ENCODE measurements at regions not wholly inside any gene's neighbourhood (a gene's known extent, or its start where the extent isn't known, plus 50 kb on each side); places are given as distances from the start of the nearest gene placed in this dataset.

GRCh38 chr20:12358655-12359009, 440.9 kb downstream of the BTBD3 start:
- no peak for DNase-seq (ENCODE audit: low read depth)

- DNase-seq (ENCODE audit: low read depth) = no peak
Observed at GRCh38 chr20:12371990-12372389, 454.3 kb downstream of the BTBD3 start.

- no peak for DNase-seq (ENCODE audit: low read depth)
Observed at GRCh38 chr20:12372557-12372956, 454.9 kb downstream of the BTBD3 start.

GRCh38 chr20:12375967-12376366, 458.3 kb downstream of the BTBD3 start:
- DNase-seq (ENCODE audit: low read depth) = no peak

GRCh38 chr20:12383821-12384220, 466.1 kb downstream of the BTBD3 start:
- DNase-seq (ENCODE audit: low read depth) = no peak

GRCh38 chr20:12386821-12387220, 469.1 kb downstream of the BTBD3 start:
- DNase-seq (ENCODE audit: low read depth) = no peak

GRCh38 chr20:12391099-12391498, 473.4 kb downstream of the BTBD3 start:
- DNase-seq (ENCODE audit: low read depth) = no peak

- peak; percentile 69 for DNase-seq (ENCODE audit: low read depth)
Observed at GRCh38 chr20:12394786-12395185, 477.1 kb downstream of the BTBD3 start.

GRCh38 chr20:12395353-12395752, 477.7 kb downstream of the BTBD3 start:
- DNase-seq (ENCODE audit: low read depth) = peak; percentile 83

GRCh38 chr20:12395760-12396159, 478.1 kb downstream of the BTBD3 start:
- DNase-seq (ENCODE audit: low read depth) = no peak

- DNase-seq (ENCODE audit: low read depth) = no peak
Observed at GRCh38 chr20:12399110-12399836, 481.6 kb downstream of the BTBD3 start.

GRCh38 chr20:12404941-12405340, 487.2 kb downstream of the BTBD3 start:
- DNase-seq (ENCODE audit: low read depth) = no peak

- DNase-seq (ENCODE audit: low read depth) = no peak
Observed at GRCh38 chr20:12406978-12407377, 489.3 kb downstream of the BTBD3 start.

- peak; percentile 89 for DNase-seq (ENCODE audit: low read depth)
Observed at GRCh38 chr20:12409501-12409900, 491.8 kb downstream of the BTBD3 start.

GRCh38 chr20:12410783-12411182, 493.1 kb downstream of the BTBD3 start:
- peak; percentile 44 for DNase-seq (ENCODE audit: low read depth)

GRCh38 chr20:12411246-12411940, 493.7 kb downstream of the BTBD3 start:
- DNase-seq (ENCODE audit: low read depth) = no peak

- DNase-seq (ENCODE audit: low read depth) = no peak
Observed at GRCh38 chr20:12413116-12413515, 495.4 kb downstream of the BTBD3 start.

- peak; percentile 30 for DNase-seq (ENCODE audit: low read depth)
Observed at GRCh38 chr20:12414446-12415274, 497.0 kb downstream of the BTBD3 start.

GRCh38 chr20:12416281-12416680, 498.6 kb downstream of the BTBD3 start:
- DNase-seq (ENCODE audit: low read depth) = no peak

- no peak for DNase-seq (ENCODE audit: low read depth)
Observed at GRCh38 chr20:12433724-12434123, 516.0 kb downstream of the BTBD3 start.

- DNase-seq (ENCODE audit: low read depth) = no peak
Observed at GRCh38 chr20:12434672-12435071, 517.0 kb downstream of the BTBD3 start.

GRCh38 chr20:12435268-12435667, 517.6 kb downstream of the BTBD3 start:
- no peak for DNase-seq (ENCODE audit: low read depth)

GRCh38 chr20:12453711-12454110, 536.0 kb downstream of the BTBD3 start:
- DNase-seq (ENCODE audit: low read depth) = no peak
